ENCODE measurements at regions not wholly inside any gene's neighbourhood (a gene's known extent, or its start where the extent isn't known, plus 50 kb on each side); places are given as distances from the start of the nearest gene placed in this dataset.
"Not testable (repeated sequence)": the region's sequence is repeated elsewhere in the genome, so short reads cannot be mapped to it uniquely, and the experiment has no call there.

- DNase-seq: no peak
These were observed 833.9 kb downstream of the FSTL5 start for GRCh38 chr4:161329852-161330251.

DNA sequence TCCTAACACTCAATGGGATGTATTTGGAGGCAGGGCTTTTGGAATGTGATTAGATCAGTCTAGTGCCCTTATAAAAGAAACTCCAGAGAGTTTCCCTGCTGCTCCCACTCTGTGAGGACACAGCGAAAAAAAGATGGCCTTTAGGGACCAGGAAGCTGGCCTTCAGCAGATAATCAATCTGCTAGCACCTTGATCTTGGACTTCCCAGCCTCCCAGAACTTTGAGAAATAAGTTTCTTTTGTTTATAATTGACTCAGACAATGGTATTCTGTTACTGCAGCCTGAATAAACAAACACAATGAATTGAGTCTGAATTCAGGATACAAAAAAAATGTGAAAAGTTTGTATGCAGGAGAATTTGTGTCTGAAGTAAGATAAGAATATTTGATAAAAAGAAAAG is 842.1 kb downstream of the FSTL5 start:
- no peak for DNase-seq

- DNase-seq: no peak
These were observed 843.4 kb downstream of the FSTL5 start for GRCh38 chr4:161320377-161320776.

- no peak for DNase-seq
These were observed 846.8 kb downstream of the FSTL5 start for GRCh38 chr4:161317000-161317399.

DNA sequence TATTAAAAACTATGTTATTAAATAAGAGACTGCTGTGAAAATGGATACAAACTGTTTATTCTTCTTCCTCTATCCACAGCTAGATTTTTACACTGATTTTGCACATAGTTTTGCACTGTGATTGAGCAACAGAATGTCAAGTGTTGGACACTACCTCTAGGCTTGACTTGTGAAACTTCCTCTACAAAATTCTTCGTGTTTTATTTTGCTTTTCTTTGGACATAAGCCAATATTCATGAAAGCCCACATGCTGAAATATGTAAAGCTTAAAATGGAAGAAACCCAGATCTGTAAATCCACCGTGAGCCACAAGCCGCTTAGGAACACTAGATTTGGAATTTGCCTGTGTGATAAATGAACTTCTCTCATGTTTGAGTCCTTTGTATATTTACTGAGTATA is 849.4 kb downstream of the FSTL5 start:
- DNase-seq: no peak

DNA sequence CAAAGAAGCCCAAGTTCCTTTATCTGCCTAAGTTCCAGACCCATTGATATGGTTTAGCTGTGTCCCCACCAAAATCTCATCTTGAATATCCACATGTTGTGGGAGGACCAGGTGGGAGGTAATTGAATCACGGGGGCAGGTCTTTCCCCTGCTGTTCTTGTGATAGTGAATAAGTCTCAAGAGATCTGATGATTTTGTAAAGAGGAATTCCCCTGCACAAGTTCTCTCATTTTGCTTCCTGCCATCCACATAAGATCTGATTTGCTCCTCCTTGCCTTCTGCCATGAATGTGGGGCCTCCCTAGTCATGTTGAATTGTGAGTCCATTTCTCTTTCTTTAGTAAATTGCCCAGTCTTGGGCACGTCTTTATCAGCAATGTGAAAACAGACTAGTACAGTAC is 860.2 kb downstream of the FSTL5 start:
- DNase-seq: no peak

DNA sequence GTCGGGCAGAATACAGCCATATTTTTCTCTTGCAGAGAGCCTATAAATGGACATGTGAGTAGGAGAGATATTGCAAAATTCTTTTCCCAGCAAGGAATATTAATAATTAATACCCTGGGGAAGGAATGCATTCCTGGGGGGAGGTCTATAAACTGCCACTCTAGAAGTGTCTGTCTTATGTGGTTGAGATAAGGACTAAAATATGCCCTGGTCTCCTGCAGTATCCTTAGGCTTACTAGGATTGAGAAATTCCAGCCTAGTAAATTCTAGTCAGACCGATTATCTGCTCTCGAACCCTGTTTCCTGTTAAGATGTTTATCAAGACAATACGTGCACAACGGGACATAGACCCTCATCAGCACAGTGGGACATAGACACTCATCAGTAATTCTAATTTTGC is 872.6 kb downstream of the FSTL5 start:
- no peak for DNase-seq

GRCh38 chr4:161287678-161288352 is 876.0 kb downstream of the FSTL5 start:
- no peak for DNase-seq

DNA sequence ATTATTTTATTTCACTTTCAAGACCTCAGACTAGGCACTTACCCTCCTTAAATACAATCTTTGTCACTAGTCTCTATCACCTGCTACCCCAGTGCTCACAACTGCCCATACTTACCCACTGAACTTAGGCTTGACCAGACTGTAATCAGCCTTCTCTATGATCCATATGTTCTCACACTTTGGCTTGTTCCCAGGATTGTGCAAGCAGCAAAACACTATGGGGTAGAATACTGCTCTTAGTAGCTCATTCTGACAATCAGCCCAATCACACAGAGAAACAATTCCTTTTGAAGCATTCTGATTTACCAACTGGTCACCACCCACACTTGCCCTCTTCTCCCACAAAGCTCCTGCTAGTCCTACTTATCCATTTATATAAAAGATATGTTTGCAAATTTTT is 878.3 kb downstream of the FSTL5 start:
- DNase-seq: no peak

GRCh38 chr4:161280929-161281328 is 882.9 kb downstream of the FSTL5 start:
- no peak for DNase-seq

DNA sequence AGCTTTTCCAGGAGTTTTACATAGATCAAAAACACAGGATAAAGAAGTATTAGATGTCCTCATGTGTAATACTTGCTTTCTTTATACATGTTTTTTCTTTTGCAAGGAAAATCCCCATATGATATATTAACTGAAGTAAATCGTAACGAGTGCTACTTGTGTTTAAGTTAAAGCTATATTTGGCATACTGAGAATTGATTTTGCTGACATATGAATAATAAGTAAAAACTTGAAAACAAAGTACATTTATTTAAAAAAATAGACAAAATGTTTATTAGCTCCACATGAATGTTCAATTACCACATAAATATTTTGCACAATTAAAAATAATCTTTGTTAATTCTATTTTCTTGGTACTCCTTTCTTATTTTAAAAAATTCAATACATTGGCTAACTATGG is 884.7 kb downstream of the FSTL5 start:
- DNase-seq: no peak

DNA sequence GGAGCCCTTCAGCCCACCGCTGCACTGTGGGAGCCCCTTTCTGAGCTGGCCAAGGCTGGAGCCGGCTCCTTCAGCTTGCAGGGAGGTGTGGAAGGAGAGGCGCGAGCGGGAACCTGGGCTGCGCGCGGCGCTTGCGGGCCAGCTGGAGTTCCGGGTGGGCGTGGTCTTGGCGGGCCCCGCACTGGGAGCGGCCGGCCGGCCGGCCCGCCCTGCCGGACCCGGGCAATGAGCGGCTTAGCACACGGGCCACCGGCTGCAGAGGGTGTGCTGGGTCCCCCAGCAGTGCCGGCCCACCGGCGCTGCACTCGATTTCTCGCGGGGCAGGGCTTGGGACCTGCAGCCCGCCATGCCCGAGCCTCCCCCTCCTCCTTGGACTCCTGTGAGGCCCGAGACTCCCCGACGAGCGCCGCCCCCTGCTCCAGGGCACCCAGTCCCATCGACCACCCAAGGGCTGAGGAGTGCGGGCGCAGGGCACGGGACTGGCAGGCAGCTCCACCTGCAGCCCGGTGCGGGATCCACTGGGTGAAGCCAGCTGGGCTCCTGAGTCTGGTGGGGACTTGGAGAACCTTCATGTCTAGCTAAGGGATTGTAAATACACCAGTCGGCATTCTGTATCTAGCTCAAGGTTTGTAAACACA is 886.5 kb downstream of the FSTL5 start:
- DNase-seq: not testable (repeated sequence)

GRCh38 chr4:161273607-161274006 is 890.2 kb downstream of the FSTL5 start:
- DNase-seq: no peak

- DNase-seq: no peak
These were observed 903.0 kb downstream of the FSTL5 start for GRCh38 chr4:161260819-161261218.

GRCh38 chr4:161256716-161257115 is 907.1 kb downstream of the FSTL5 start:
- DNase-seq: no peak

- no peak for DNase-seq
These were observed 907.6 kb downstream of the FSTL5 start for GRCh38 chr4:161256172-161256571.

DNA sequence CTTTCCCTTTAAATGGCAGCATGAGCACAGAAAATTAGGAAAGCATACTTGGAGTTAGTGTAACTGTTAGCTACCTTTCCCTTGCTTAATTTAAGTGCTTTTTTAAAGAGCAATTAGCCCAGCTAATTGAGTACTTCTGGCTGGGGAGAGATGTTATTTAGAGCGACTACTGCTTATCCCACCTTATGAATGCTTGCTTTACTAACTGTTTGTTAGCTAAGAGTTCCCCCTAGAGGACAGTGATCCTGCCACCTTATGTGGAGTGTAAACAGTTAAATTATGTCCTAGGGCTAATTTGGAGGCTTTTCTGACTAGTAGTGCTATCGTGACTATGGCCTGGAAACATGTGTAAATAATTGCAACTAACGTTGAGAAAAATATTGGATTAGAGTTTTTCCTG is 909.4 kb downstream of the FSTL5 start:
- DNase-seq: no peak

GRCh38 chr4:161252520-161253141 is 911.2 kb downstream of the FSTL5 start:
- DNase-seq: no peak

- DNase-seq: no peak
These were observed 913.9 kb downstream of the FSTL5 start for GRCh38 chr4:161249779-161250440.

DNA sequence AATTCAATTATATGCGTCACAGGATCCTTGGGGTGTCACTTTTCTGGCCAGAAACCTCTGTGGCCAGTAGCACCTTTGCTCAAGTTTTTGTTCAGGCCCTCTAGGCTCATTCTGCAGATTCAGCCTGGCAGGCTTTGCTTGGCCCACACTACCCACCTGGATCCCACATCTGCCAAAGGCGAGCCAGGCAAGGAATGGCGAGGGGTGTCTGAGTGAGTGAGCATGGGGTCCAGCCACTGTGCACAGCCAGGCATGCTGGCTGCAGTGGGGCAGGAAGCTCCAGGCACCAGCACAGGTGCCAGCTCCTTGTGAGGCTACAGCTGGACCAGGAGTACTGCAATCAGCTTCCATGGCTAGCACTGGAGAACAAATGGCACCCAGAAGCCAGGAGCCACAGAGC is 914.9 kb downstream of the FSTL5 start:
- DNase-seq: no peak

- peak; percentile 8 for DNase-seq
These were observed 916.0 kb downstream of the FSTL5 start for GRCh38 chr4:161247831-161248230.

GRCh38 chr4:161238033-161238432 is 925.8 kb downstream of the FSTL5 start:
- DNase-seq: no peak

DNA sequence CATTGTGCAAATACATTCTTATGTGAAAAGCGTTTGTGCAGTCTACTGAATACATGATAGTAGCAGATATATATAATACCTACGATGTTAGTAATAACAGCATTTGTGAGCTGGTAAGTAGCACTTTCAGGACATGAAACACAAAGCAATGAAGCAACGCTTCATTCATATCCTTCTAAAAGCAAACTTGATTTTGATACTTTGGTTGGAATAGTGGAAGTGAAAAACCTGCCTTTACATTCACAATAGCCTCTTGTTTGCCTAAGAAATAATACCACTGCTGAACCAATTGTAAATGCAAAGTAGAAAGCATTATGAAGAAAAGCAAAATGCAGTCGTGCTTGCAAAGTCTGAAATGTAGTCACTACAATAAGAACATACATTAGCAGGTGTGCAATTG is 926.3 kb downstream of the FSTL5 start:
- DNase-seq: no peak
